Left lobe of liver (tissue), 2 donors: ENCODE measurements at regions not wholly inside any gene's neighbourhood (a gene's known extent, or its start where the extent isn't known, plus 50 kb on each side); places are given as distances from the start of the nearest gene placed in this dataset.
"Not testable (repeated sequence)": the region's sequence is repeated elsewhere in the genome, so short reads cannot be mapped to it uniquely, and the experiment has no call there.

Source experiments
- ATAC-seq: fragments of 200-7000 bp; cut with Tn5 transposase; one replicate; pipeline ENCODE4 v1.9.1; 2020; ENCODE audit warnings: mild to moderate bottlenecking, moderate library complexity
- DNase-seq: peaks from one replicate; pipeline ENCODE4 v3.0.0-alpha.2; 2020; ENCODE audit warnings: low spot score
- donor health status: DM: no; HTN: no; CAD: no; lungs with moderate emphysema.
- donor health status: DM: no; HTN: yes; CAD: no.

DNA sequence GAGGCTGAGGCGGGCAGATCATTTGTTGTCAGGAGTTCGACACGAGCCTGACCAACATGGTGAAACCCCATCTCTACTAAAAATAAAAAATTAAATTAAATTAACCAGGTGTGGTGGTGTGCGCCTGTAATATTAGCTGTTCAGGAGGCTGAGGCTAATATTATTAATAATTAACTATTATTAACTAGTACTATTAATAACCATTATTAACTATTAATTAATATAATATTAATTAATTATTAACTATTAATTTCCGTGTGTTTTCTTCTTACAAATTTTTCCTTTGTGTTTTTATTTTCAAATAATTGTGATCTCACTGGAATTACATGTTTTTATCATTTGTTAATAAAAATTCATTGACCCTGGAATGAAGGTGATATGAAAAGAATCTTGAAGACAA is 557.4 kb upstream of the ADGRB3 start:
- DNase-seq (no peak), ATAC-seq (no peak)

DNA sequence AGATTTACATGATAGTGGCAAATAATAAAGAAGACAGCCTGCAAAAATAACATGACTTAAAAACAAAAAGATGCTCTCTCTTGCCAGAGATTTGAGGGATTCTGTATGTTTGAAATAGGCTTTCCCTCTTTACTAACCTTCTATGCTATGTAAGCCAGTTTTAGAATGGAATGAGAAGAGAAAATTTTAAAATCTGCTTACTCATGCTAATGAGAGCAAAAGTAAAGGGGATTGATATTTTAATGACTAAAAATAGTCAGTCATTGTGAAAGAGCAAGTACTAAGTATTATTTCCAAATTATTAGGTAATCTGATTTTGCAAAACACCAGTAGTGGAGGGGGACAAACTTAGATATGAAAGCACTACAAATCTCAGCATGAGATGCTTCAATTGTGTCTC is 563.3 kb upstream of the ADGRB3 start:
- no peak for ATAC-seq
- no peak for DNase-seq

DNA sequence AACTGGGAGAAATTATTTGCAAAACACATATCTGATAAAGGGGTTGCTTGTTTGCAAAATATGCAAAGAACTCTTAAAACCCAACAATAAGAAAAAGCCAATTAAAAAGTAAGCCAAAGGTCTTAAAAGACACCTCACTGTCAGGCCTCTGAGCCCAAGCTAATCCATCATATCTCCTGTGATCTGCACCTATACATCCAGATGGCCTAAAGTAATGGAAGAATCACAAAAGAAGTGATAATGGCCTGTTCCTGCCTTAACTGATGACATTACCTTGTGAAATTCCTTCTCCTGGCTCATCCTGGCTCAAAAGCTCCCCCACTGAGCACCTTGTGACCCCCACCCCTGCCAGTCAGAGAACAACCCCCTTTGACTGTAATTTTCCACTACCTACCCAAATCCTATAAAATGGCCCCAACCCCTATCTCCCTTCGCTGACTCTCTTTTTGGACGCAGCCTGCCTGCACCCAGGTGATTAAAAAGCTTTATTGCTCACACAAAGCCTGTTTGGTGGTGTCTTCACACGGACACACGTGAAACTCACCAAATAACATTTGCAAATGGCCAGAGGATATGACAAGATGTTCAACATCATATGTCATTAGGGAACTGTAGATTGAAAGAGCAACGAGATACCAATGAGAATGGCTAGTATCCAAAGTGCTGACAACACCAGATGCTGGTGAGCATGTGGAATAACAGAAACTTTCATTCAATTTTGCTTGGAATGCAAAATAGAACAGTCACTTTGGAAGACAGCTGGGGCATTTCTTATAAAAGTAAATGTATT is 565.0 kb upstream of the ADGRB3 start:
- no peak for ATAC-seq
- DNase-seq: no peak

DNA sequence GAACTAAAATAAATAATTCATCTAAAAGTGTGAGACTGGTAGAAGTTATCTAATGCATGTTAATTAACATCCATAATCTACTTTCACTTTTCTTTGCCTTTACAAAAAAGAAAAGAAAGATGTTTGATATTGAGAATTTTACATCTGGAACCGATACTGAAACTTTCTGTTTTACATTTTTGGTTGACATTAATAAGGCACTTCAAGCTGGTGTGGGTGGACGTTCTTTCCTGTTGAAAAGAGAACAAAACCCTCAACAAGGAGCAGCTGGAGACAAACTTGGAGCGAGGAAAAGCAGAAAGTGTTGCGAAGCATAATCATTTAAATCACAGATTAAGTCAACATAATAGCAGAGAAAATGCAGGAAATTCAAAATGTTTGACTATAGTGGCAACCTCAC is 575.2 kb upstream of the ADGRB3 start:
- ATAC-seq (no peak), DNase-seq (no peak)

DNA sequence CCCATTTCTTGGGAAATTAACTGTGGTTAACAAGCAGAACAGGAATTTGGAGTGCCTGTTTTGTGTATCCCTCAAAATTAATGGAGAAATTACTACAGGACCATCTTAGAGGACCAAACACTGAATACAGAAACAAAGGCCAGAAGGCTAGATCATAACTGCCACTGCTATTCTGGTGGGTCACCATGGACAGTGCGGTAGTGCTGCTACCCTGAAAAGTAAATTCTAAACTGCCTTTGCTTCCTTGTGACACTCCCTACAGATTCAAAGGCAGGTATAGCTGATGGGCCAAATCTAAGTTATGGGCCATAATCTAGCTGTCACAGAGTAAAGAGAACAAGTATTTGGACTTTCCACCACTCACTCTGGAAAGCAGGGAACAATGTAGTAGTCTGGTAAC is 575.8 kb upstream of the ADGRB3 start:
- ATAC-seq (no peak), DNase-seq (no peak)

DNA sequence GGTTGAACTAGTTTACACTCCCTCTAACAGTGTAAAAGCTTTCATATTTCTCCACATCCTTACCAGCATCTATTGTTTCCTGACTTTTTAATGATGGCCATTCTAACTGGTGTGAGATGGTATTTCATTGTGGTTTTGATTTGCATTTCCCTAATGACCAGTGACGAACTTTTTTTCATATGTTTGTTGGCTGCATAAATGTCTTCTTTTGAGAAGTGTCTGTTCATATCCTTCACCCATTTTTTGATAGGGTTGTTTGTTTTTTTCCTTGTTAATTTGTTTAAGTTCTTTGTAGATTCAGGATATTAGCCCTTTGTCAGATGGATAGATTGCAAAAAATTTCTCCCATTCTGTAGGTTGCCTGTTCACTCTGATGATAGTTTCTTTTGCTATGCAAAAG is 578.5 kb upstream of the ADGRB3 start:
- not testable (repeated sequence) for DNase-seq, ATAC-seq

DNA sequence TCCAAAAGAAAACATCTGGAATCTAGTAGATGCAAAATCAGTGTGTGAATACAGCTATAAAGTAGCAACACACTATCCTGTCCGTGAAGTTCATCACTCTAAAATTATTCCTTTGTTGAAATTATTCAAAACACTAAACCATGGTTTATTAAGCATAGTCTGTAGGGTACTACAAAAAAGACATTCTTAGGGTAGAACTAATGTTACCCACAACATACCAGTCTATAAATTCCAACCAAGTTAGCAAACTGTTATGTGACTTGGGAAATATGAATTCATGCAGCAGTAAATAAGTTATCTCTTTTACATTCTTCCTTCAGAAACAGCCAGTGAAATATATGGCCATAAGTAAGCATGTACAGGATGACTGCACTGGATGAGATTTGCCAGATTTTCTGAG is 580.3 kb upstream of the ADGRB3 start:
- DNase-seq (no peak), ATAC-seq (no peak)

DNA sequence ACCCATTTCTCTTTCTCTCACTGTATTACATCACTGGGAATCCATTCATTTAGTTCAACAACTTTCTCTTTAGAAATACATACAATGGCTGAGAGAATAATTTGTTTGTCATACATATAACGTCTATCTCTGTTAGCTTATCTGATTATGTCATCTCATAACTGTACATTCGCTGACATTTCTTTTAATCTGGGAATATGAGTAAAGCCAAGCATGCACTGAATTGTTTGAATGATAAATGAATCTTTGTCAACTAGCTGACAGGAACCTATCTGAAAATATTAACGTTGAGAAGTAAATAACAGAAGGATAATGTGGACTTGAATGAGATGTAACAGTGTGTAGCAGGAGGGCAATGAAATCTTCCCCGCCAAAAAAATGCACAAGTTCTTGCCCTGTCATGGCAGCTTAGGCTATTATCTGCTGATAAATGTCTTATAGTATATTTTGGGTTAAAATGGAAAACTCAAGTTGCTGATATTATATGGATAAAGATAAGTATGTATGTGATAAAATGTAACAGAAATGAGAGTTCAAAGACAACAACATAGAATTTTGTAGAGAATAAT is 581.2 kb upstream of the ADGRB3 start:
- ATAC-seq: no peak
- no peak for DNase-seq

DNA sequence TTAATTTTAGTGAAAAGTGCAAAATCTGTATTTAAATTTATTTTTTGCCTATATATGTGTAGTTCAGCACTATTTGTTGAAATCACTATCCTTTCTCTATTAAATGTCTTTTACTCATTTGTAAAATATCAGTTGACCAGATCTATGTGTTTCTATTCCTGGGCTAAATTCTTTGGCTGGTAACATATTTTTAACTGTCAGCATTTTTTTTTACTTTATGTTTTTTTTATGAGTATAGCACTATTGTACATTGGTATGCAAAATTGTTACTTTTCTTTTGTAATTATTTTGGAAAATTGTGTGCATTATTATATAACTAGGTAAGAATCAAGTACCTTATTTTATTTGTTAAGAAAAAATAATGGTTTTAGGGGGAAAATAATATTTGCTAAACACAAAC is 582.8 kb upstream of the ADGRB3 start:
- ATAC-seq (no peak), DNase-seq (no peak)

DNA sequence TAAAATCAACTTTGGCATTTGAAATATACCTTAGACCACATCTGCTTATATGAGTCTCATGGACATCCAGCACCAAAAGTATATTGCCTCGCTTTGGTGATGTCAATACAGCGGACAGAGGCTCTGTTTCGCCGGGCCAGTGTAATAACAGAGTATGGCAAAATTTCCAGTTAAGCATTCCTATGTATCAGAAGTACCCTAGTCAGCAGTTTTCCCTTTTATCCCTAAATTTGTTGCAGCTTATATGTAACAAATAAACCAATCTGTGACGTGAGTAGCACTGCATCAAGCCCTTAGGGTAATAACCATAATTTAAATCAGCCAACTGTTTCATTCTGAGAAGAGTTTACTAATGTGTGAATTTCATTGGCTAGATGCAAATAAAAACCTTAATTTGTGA is 585.5 kb upstream of the ADGRB3 start:
- DNase-seq (no peak), ATAC-seq (no peak)

DNA sequence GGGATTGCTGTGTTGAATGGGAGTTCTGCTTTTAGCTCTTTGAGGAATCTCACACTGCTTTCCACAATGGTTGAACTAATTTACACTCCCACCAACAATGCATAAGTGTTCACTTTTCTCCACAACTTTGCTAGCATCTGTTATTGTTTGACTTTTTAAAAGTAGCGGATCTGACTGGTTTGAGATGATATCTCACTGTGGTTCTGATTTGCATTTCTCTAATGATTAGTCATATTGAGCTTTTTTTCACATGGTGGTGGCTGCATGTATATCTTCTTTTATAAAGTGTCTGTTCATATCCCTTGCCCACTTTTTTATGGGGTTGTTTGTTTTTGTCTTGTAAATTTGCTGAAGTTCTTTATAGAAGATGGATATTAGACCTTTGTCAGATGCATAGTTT is 588.3 kb upstream of the ADGRB3 start:
- DNase-seq: no peak
- ATAC-seq: no peak

DNA sequence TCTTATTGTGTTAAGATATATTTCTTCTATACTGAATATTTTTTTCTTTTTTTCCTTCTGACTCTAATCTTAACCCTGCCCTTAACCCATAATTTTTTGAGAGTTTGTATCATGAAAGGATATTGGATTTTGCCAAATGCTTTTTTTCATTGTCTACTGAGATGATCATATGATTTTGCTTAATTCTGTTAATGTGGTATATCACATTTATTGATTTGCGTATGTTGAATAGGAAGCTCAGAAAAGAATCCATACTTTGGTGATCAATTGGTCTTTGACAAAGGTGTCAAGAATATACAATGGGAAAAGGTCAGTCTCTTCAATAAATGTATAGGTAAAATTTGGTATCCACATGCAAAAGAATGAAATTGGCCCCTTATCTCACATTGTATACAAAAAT is 588.8 kb upstream of the ADGRB3 start:
- ATAC-seq (no peak), DNase-seq (no peak)

DNA sequence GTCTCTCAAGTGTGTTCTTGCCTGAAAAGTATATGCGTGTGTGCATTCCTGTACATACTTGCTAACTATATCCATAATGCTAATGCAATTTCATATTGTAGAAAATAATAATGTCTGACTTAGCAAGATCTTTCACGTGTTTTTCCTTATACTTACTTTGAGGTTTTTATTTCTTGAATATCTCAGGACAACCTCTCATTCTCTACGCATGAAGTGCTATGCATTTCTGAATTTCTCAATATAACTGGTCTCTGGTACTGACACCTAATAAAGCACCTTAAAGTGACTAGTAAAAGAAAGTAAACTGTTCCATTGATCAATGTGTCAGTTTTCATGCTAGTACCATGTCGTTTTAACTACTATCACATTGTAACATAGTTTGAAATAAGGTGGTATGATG is 589.9 kb upstream of the ADGRB3 start:
- DNase-seq (no peak), ATAC-seq (no peak)

DNA sequence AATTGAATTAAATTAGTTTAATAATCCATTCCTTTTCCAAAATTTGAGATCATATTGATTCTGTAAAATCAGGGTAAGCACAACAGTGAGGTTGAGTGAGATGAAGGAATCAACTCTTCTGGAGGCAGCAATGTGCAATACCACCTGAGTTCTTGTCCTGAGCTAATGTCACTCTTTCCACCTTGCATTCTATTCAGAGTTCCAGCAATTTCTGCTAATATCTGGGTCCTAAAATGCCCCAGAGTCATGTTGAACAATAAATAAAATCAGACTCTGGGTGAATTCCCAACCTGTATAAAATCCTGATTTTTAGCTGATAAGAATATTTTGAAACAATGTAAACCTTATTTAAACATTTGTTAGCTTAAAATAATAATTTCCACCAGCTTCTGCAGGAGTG is 590.8 kb upstream of the ADGRB3 start:
- ATAC-seq (no peak), DNase-seq (no peak)

DNA sequence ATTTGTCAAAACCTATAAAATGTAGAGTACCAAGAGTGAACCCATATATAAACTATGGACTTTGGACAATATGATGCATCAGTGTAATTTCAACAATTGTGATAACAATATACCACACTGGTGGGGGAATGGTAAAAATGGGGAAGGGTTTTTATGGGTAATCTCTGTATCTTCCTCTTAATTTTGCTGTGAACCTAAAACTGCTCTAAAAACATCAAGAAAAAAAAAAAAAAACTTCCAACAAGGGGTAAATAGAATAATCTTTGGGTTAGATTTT is 592.0 kb upstream of the ADGRB3 start:
- DNase-seq (no peak), ATAC-seq (no peak)

DNA sequence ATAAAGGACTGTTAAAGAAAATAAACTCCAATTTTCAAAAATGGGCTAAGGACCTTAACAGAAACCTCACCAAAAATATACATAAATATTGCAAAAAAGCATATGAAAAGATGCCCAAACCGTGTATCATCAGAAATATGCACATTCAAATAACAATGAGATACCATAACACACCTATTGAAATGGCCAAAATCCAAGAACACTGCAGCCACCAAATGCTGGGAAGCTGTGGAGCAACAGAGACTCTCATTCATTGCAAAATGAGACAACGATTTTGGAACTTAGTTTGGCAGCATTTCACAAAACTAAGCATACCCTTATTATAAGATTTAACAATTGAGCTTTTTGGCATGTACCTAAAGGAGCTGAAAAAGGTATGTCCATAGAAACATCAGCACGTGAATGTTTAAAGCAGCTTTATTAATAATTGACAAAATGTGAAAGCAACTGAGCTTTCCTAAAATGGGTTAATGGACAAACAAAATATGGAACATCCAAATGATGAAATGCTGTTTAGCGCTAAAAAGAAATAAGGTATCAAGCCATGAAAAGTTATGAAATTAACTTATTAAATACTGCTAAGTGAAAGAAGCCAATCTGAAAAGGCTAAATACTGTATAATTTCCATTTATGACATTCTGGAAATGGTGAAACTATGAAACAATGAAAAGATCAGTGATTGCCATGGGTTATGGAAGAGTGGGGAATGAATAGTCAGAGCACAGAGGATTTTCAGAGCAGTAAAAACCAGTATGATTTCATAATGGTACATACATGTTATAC is 592.6 kb upstream of the ADGRB3 start:
- no peak for ATAC-seq
- DNase-seq: no peak

DNA sequence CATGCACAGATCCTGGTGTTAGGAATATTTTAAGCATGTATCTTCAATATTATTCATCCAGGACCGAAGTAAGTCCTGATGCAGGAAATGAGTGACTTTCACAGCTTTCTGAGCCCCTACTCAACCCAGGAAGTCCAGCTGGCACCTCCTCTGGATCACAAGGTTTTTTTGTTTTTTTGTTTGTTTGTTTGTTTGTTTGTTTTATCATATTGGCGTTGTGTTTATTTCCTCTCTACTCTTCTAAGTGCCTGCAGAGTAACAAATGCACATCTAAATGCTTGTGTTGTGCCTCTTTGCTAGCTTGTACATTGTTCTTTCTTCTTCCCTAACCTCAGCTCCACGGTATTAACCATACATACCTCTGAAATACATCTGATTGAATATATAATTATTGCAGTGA is 594.3 kb upstream of the ADGRB3 start:
- no peak for ATAC-seq
- DNase-seq: no peak

DNA sequence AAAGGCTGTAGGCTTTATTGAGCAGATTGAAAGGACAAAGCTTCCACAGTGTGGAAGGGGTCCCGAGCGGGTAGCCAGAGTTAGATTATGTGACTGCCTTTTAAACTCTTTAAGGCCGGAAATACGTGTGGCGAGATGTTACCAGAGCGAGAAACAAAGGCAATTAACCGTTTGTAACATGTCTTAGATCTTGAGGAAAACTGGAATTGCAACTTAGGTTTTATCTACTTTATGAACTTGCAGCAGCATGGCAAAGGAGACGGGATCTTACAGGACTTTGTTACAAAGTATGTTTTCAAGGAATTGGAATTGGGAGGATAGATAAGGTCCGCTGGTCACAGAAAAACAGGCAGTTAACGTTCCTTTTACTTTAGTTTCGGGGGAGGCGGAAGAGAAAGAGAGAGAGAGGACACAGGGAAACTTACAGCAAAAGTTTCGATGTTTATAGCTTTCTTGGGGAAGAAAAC is 594.7 kb upstream of the ADGRB3 start:
- no peak for ATAC-seq
- DNase-seq: no peak

DNA sequence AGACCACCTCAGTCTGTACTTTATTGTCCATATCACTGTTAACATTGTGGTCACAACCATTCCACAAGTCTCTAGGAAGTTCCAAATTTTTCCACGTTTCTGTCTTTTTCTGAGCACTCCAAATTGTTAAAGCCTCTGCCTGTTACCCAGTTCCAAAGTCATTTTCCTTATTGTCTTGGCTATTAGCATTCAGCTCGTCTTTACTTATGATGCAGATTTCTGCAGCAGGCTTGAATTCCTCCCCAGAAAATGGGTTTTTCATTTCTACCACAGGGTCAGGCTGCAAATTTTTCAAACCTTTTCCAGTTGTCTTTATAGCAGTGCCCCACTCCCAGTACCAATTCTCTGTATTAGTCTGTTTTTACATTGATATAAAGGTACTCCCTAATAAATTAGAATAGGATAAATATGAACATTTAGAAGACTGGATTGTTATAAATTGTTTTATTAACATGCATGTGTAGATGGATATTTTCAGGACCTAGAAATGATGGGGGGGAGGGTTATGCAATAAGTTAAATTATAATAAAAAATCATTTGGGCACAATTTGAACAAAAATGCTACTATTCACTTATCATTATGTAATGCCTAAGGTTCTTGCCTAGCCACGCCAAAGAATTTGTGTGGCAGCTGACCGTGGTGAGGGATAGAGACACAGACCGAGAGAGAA is 595.3 kb upstream of the ADGRB3 start:
- ATAC-seq (no peak), DNase-seq (no peak)

DNA sequence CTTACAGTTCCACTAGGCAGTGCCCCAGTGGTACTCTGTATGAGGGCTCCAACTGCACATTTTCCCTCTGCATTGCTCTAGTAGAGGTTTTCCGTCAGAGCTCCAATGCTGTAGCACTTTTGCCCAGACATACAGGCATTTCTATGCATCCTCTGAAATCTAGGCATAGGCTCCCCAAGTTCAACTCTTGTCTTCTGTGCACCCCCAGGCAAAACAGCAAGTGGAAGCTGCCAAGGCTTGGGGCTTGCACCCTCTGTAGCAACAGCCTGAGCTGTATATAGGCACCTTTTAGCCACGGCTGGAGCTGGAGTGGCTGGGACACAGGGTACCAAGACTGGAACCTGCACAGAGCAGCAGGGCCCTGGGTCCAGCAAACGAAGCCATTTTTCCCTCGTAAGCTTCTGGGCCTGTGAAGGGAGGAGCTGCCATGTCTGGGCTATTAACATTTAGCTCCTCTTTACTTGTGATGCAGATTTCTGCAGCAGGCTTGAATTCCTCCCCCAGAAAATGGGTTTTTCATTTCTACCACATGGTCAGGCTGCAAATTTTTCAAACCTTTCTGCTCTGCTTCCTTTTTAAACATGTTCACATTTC is 596.2 kb upstream of the ADGRB3 start:
- no peak for ATAC-seq
- DNase-seq: no peak

DNA sequence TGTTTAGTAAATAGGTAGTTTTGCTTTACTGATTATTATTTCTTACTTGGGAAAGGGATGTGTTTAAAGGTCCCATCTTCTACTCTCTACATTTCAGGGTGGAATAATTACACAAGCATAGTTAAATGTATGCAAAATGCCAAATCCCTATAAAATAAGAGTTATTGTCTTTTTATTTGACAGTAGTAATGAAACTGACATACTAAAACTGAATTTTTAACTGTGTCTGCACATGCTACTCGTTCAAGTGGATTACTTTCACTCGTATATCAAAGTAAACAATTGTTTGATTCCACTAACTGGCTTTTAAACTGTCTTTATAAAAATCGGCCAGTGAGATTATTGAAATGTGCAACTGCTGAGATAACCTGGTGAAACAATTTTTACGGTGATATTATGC is 602.9 kb upstream of the ADGRB3 start:
- DNase-seq (no peak), ATAC-seq (no peak)

DNA sequence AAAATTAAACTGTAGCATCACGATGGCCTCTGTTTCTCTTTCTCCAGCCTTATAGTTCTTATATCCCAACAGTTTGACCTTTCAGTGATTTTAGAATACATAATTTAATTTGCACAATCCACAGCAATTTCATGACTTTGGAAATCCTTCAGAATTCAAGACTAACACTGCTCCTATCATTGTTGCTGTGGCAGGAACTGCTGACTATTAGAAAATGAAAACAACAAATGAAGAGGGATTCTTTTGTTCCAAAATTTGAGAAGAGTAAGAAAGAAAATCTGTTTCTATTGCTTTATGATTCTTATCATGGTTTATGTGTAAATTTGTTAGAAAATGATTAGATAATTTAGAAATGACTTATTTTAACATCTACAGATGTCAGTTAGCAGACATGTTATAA is 604.0 kb upstream of the ADGRB3 start:
- DNase-seq (no peak), ATAC-seq (no peak)
